Heart left ventricle (tissue), 13 donors: ENCODE measurements at regions not wholly inside any gene's neighbourhood (a gene's known extent, or its start where the extent isn't known, plus 50 kb on each side); places are given as distances from the start of the nearest gene placed in this dataset.
"Not testable (repeated sequence)": the region's sequence is repeated elsewhere in the genome, so short reads cannot be mapped to it uniquely, and the experiment has no call there.

Experiments used
- CTCF ChIP-seq, 12 donors: fragments of 200-600 bp; sonication (generic) in 4 of 12; IDR thresholded peaks; one replicate each; pipeline versions ENCODE4 v1.5.0 to v1.8.0; 2018 to 2022; ENCODE audit warnings: antibody characterized with exemption in 12 of 12, mild to moderate bottlenecking in 5 of 12
- POLR2A ChIP-seq, 2 donors: fragments of 450-650 bp; IDR thresholded peaks; one replicate each; pipeline ENCODE4 v1.6.1; 2017; ENCODE audit warnings: antibody characterized with exemption in 2 of 2, mild to moderate bottlenecking in 2 of 2, moderate library complexity in 2 of 2
- donor health status: ischemic (EF 13 %, LVEDD 7.1; RV severe dilation, severe dysfunction).
- donor health status: DM: no; HTN: yes; CAD: no.
- donor health status: DM: no; HTN: no; CAD: no.
- donor health status: ischemic (EF 25% LVEDD 6.9; RV normal size, moderate dysfunction).
- donor health status: ischemic (EF 25% LVEDD 5.7; RV mildly dilated, moderate dysfunction).
- donor health status: ischemic (EF 35%, LVEDD 5.7; RV mildly dilated, moderate dysfunction).
- donor health status: nonischemic (EF 11% LVEDD 7.7; RV severe dilation, severe dysfunction).
- donor health status: DM: yes; HTN: yes; CAD: no.
- donor health status: PGD.
- donor health status: ischemic (EF 29% LVEDD 5.4; RV normal size, mild dysfunction).
- donor health status: nonischemic (EF 23%, LVEDD 6.1; RV moderate dilation, normal function).

GRCh38 chr2:193142467-193142866 is 947.7 kb upstream of the TMEFF2 start:
- TF ChIP-seq CTCF, POLR2A (IDR thresholded peaks at IDR 0.05): not testable (repeated sequence)
